HUES64 (cell line): ENCODE measurements at regions not wholly inside any gene's neighbourhood (a gene's known extent, or its start where the extent isn't known, plus 50 kb on each side); places are given as distances from the start of the nearest gene placed in this dataset.
A peak's percentile ranks its signal among the peaks of the same experiment; 100 is the strongest.

Experiments used
- H3K27ac ChIP-seq: 2 replicates; pipeline ENCODE4 v1.7.0; 2013; ENCODE audit warnings: low read depth, low read length, inconsistent platforms
- H3K27me3 ChIP-seq: 2 replicates; pipeline ENCODE4 v1.6.1; 2013; ENCODE audit warnings: mild to moderate bottlenecking, low read length; ENCODE audit not compliant: insufficient read depth
- H3K36me3 ChIP-seq: 2 replicates; pipeline ENCODE4 v1.6.1; 2013; ENCODE audit warnings: mild to moderate bottlenecking, low read length; ENCODE audit not compliant: insufficient read depth
- H3K4me1 ChIP-seq: 2 replicates; pipeline ENCODE4 v1.6.1; 2013; ENCODE audit warnings: mild to moderate bottlenecking, low read length, moderate library complexity; ENCODE audit not compliant: insufficient read depth
- H3K4me3 ChIP-seq: 2 replicates; pipeline ENCODE4 v1.5.1; 2013; ENCODE audit warnings: mild to moderate bottlenecking, low read length, moderate library complexity
- H3K9ac ChIP-seq: 2 replicates; pipeline ENCODE4 v1.6.1; 2013; ENCODE audit warnings: mild to moderate bottlenecking, low read depth, low read length
- H3K9me3 ChIP-seq: 2 replicates; pipeline ENCODE4 v1.6.1; 2013; ENCODE audit warnings: low read depth, low read length; ENCODE audit not compliant: insufficient read depth
- WGBS: fragments of 150-250, 120-280 bp; methylation state at CpG from one replicate; pipeline ENCODE4 v1.1.7; 2013; ENCODE audit warnings: missing lambda C conversion rate; 5-methylcytosine and 5-hydroxymethylcytosine counted together

DNA sequence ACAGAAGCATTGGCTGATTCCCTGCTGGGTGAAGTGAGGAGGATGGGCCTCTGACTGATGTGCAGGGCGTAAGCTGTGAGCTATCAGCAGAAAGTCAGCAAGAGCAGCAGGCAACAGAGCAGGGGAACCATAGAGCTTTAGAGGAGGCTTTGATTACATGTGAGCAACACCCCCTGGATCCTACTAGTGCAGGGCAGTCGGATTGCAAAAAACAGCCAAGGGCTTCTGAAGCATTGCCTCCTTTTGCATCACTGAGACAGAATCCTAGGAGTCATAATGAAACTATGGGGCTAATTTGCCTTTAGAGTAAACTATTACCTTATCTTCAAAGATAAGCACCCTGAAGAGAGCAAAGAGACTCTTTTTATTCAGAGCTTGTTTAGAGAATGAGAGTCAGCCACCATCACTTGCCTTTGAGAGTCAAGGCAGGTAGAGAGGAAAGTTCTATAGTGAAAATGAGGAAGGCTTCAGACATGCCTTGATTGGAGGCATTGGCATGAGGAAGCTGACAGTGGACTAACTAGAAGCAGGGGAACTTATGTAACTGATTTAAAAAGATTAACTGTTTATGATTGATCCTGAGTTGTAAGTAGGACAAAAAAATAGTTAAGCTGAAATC, 420.3 kb downstream of the PDHA2 start:
- WGBS: 18% methylated on average over 2 of the region's 2 CpGs
- no peaks in the 10 kb centered on the region for H3K36me3 ChIP-seq

GRCh38 chr4:96262057-96262456, 422.2 kb downstream of the PDHA2 start:
- no peaks in the 10 kb centered on the region for H3K27me3 ChIP-seq
- no peaks in the 10 kb centered on the region for H3K36me3 ChIP-seq
- WGBS: 95% methylated on average over 5 of the region's 5 CpGs
- no peak overlapping the region for H3K9ac ChIP-seq
- no peak overlapping the region for H3K27ac ChIP-seq
- no peak overlapping the region for H3K4me3 ChIP-seq
- 0 out of 2 replicates have a peak, but pooled peaks cover 6% of the 10 kb centered on the region for H3K9me3 ChIP-seq
- peaks cover 22% of the 10 kb centered on the region for H3K4me1 ChIP-seq

More for the DNA sequence above, 420.3 kb downstream of the PDHA2 start:
- H3K27me3 ChIP-seq: no peaks in the 10 kb centered on the region
- no peak overlapping the region for H3K4me3 ChIP-seq
- peak overlapping the region; percentile 0; the same call in 1 of the 2 replicates for H3K27ac ChIP-seq
- H3K9ac ChIP-seq: no peak overlapping the region
- peaks cover 22% of the 10 kb centered on the region for H3K4me1 ChIP-seq
- no peaks in the 10 kb centered on the region for H3K9me3 ChIP-seq

GRCh38 chr4:96263291-96263690, 423.4 kb downstream of the PDHA2 start:
- no peak overlapping the region for H3K4me3 ChIP-seq
- no peak overlapping the region for H3K27ac ChIP-seq
- H3K4me1 ChIP-seq: peaks cover 22% of the 10 kb centered on the region
- H3K36me3 ChIP-seq: no peaks in the 10 kb centered on the region
- 93% methylated on average over 1 of the region's 1 CpG for WGBS
- H3K9me3 ChIP-seq: 0 out of 2 replicates have a peak, but pooled peaks cover 8% of the 10 kb centered on the region
- H3K27me3 ChIP-seq: no peaks in the 10 kb centered on the region
- H3K9ac ChIP-seq: no peak overlapping the region

- Histone ChIP-seq H3K4me1 (peaks cover 18% of the 10 kb centered on the region), H3K9ac (no peak overlapping the region), H3K9me3 (0 out of 2 replicates have a peak, but pooled peaks cover 8% of the 10 kb centered on the region), H3K4me3 (no peak overlapping the region), H3K27me3 (no peaks in the 10 kb centered on the region), H3K36me3 (no peaks in the 10 kb centered on the region), H3K27ac (no peak overlapping the region)
- 91% methylated on average over 2 of the region's 2 CpGs for WGBS
These were observed 425.1 kb downstream of the PDHA2 start for GRCh38 chr4:96264941-96265463.

- WGBS: 84% methylated on average over 5 of the region's 5 CpGs
These were observed 453.9 kb downstream of the PDHA2 start for GRCh38 chr4:96293806-96294205.

DNA sequence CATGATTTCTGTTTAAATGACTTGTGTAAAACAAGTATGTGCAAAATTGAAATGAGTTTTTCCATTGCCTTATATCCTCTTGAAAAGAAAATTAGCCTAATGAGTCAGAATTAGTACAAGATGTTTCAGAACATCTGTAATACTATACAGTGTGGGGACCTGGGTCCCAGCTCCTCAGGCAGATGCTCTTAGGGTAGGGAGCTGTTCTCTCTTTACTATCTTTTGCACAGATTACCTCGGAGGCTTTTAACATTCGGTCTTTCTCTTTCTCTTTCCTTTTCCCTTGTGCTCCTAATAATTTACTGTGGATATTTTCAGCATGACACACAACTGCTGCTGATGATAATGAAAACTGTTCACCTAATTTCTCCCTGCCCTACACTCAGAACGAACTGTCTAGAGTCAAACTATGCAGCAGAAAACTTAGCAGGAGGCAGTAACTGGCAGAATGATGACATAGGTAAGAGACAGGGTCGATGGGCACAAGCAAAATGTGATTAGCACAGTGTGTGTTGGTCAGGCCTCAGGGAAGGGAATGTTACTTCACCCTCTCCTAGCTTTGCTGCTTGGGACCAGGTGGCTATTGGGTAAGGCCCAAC, 455.3 kb downstream of the PDHA2 start:
- Histone ChIP-seq H3K4me3 (no peak overlapping the region), H3K27ac (no peak overlapping the region), H3K27me3 (no peaks in the 10 kb centered on the region), H3K36me3 (no peaks in the 10 kb centered on the region), H3K4me1 (no peaks in the 10 kb centered on the region), H3K9ac (no peak overlapping the region), H3K9me3 (no peaks in the 10 kb centered on the region)
- WGBS: 81% methylated on average over 4 of the region's 4 CpGs

More at GRCh38 chr4:96293806-96294205, 453.9 kb downstream of the PDHA2 start:
- H3K4me3 ChIP-seq: no peak overlapping the region
- no peak overlapping the region for H3K27ac ChIP-seq
- no peaks in the 10 kb centered on the region for H3K27me3 ChIP-seq
- no peak overlapping the region for H3K9ac ChIP-seq
- no peaks in the 10 kb centered on the region for H3K36me3 ChIP-seq
- H3K4me1 ChIP-seq: no peaks in the 10 kb centered on the region
- H3K9me3 ChIP-seq: no peaks in the 10 kb centered on the region

- Histone ChIP-seq H3K27me3 (no peaks in the 10 kb centered on the region), H3K9me3 (no peaks in the 10 kb centered on the region), H3K27ac (no peak overlapping the region), H3K9ac (no peak overlapping the region), H3K36me3 (no peaks in the 10 kb centered on the region), H3K4me1 (peaks cover 3% of the 10 kb centered on the region; the same call in 1 of the 2 replicates), H3K4me3 (no peak overlapping the region)
- WGBS: 100% methylated on average over 3 of the region's 3 CpGs
These were observed 461.8 kb downstream of the PDHA2 start for GRCh38 chr4:96301715-96302114.

DNA sequence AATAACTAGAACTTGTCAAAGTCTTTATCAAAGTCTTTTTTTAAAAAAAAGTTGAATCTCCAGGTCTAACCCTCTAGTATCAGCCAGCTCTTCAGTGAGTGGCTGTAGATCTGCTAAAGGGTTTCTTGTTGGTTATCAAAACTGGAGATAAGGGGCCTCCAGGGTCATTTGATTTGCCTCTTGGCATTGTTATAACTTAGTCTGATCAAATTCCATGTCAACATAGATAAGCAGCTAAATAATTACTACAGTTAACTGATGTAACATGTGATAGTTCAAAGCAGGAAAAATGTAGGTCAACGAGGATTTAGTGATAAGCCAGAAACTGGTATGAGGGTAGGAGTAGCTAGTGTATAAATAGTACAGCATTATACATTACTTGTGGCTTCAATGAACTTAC, 465.1 kb downstream of the PDHA2 start:
- Histone ChIP-seq H3K4me3 (no peak overlapping the region), H3K9me3 (peaks cover 18% of the 10 kb centered on the region), H3K36me3 (no peaks in the 10 kb centered on the region), H3K27ac (no peak overlapping the region), H3K9ac (no peak overlapping the region), H3K4me1 (peaks cover 3% of the 10 kb centered on the region; the same call in 1 of the 2 replicates), H3K27me3 (no peaks in the 10 kb centered on the region)
- 100% methylated on average over 1 of the region's 1 CpG for WGBS

DNA sequence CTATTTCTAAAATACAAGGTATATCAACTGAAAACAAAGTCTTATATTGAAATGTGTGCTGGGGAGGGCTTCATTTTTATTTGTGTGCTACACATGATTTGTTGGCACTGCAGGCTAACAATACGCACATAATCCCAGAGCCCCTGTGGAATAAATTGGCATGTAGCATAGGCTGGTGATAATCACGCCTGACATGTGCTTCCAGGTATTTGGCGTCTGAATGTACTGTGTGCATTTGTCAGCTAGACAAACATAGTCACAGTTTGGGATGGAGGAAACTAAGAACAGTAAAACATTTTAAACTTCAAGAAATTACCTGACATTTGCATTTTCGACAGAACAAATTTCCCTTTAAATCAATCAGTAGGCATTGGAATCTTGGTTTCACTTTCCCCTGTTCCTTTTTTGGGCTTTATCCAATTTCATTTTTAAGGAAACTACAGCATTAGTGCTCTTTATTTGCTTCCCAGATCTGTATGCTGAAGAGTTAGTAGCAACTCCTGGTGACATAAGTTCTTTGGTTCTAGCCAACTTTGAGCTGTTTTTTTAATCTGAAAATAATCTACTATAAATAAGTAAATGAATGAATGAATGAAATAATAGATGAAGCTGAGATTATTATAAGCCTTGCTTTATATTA, 472.3 kb downstream of the PDHA2 start:
- Histone ChIP-seq H3K27ac (no peak overlapping the region), H3K9ac (no peak overlapping the region), H3K4me3 (no peak overlapping the region), H3K4me1 (no peaks in the 10 kb centered on the region), H3K27me3 (no peaks in the 10 kb centered on the region), H3K36me3 (no peaks in the 10 kb centered on the region), H3K9me3 (peaks cover 17% of the 10 kb centered on the region)
- WGBS: 95% methylated on average over 4 of the region's 4 CpGs

GRCh38 chr4:96315815-96316214, 475.9 kb downstream of the PDHA2 start:
- no peak overlapping the region for H3K27ac ChIP-seq
- no peak overlapping the region for H3K9ac ChIP-seq
- no peak overlapping the region for H3K4me3 ChIP-seq
- H3K9me3 ChIP-seq: no peaks in the 10 kb centered on the region
- H3K36me3 ChIP-seq: no peaks in the 10 kb centered on the region
- H3K27me3 ChIP-seq: no peaks in the 10 kb centered on the region
- H3K4me1 ChIP-seq: no peaks in the 10 kb centered on the region
- 80% methylated on average over 2 of the region's 2 CpGs for WGBS

GRCh38 chr4:96316776-96317175, 476.9 kb downstream of the PDHA2 start:
- Histone ChIP-seq H3K9me3 (no peaks in the 10 kb centered on the region), H3K36me3 (no peaks in the 10 kb centered on the region), H3K4me3 (no peak overlapping the region), H3K27me3 (no peaks in the 10 kb centered on the region), H3K27ac (no peak overlapping the region), H3K9ac (no peak overlapping the region), H3K4me1 (no peaks in the 10 kb centered on the region)
- WGBS: 90% methylated on average over 2 of the region's 2 CpGs
